ENCODE measurements at regions not wholly inside any gene's neighbourhood (a gene's known extent, or its start where the extent isn't known, plus 50 kb on each side); places are given as distances from the start of the nearest gene placed in this dataset.

GRCh38 chr3:98999675-99000074 is 98.2 kb upstream of the DCBLD2 start:
- TF ChIP-seq POLR2AphosphoS5 (IDR thresholded peaks at IDR 0.05; ENCODE audit: low read depth, low read length) (no peak), POLR2A (IDR thresholded peaks at IDR 0.05; ENCODE audit: low read depth, low read length) (no peak), TAF1 (IDR thresholded peaks at IDR 0.05; ENCODE audit: borderline replicate concordance, low read depth, low read length) (no peak)

Measured in GM12892 (cell line).